GM19455 (cell line): ENCODE measurements at regions not wholly inside any gene's neighbourhood (a gene's known extent, or its start where the extent isn't known, plus 50 kb on each side); places are given as distances from the start of the nearest gene placed in this dataset.

Experiments
- ATAC-seq: cut with Tn5 transposase; IDR thresholded peaks from one replicate; pipeline ENCODE4 v1.9.1; 2021; ENCODE audit not compliant: unreplicated experiment

DNA sequence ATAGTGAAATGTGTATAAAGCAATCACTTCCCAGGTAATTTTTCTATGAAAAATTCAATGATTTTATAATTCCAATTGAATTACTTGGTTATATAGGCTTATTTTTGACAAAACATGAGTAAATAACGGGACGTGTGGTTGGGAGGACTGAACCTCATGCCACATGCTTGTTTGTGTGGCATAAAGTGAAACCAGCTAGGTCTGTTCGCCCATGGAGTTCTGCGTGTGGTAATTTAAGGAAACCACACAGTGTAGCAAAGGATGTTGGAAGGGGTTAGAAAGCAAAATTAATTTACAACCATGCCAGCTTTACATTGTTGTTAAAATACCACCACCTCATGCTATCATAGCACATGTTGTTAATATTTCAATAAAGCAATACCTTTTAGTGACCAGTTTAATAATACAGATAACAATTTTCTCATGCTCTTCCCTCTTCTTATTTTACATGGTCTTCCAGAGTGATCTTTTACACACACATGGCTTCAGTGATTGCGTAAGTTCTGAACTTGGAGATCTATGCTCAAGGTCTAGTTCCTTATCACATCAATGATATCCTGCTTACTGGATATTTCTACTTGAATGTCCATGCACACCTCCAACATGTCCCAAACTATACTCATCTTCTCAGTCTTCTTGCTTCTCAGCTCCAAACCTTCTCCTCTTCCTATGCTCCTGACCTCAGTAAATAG is 156.4 kb upstream of the ITGA4 start:
- ATAC-seq, result no peak

DNA sequence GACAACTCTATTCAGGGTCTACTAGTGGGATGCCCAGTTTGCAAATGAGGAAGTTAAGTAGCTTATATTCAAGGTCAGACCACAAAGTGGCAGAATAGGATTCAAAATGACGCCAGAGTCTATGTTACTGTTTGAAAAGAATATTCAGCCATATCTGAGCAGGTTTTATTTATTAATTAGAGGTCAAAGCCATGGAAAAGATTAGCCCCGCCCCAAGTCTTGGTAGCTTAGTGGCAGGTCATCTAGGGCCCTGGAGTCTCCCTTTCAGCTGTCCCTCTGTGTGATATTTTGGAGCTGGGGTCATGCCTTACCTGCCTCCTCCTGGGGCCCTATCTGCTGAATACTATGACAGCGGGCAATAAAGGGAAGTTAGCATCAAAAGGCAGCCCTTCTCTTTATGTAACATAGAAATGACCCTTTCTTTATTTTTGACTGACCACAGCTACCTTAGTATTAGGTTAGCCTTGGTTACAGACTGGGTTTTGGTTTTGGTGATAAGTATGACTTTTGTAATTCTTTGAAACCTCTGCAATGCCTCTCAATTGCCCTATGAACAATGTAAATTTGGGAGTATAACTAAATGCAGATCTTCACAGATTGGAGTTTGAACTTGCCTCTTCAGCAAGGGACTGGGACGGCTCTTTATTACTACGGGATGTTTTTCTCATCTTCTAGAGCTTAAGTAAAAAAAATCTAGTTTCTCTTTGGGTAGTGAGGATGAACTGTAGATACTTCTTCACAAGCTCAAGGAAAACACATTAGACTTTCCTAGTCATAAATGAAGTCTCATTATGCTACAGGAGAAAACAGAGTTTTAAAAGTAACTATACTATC is 153.0 kb upstream of the ITGA4 start:
- no peak for ATAC-seq

DNA sequence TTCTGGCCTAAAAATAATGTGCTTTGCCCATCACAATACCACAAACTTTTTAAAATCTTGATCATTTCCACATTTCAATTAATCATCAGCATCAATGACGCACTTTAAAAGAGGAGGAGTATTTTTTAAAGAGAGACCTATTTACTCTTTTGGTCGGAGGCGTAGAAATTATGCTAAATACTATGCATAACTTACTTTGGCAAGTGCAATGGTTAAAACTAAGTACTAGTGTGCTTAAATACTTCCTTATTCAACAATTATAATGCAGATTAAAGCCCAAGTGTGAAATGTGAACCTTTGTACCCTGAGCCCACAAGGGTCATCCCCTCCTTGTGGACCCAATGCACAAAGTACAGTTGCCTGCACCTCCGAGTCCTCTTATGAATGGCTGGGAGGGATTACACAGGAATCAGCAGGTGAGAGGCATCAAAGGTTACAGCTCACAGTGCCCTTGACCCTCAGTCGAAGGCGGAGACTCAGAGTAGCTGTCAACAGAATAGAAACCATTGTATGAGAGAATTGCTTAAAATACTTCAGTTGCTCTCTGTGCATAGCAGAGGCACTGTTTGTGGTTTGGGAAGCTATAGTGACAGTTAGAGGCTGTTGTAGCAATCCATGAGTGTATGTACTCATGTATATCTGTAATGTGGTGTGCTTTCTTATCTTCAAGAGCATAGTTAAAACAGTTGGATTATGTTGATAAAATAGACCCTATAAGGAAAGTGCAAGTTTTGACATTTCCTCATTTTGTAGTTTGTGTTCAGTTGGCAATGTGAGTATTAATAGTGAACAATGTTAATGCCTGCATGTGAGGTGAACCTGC is 151.7 kb upstream of the ITGA4 start:
- ATAC-seq, result peak; percentile 88

DNA sequence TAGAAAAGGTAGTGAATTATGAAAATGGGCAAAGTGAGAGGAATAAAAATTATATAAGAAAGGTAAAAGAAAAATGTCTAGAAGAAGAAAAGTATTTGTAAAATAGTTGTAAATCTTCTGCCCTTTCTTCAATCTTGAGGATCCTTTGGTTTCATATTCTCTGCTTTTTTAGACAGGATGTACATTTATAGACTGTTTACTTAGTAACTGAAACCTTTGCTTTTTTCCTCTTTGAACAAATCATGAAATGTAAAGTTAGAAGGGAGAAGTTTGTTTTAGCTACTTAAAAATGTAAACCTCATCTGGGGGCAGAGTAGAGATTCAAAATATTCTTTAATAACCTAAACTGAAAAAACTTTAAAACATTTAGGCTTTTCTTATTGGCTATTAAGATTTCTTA is 150.4 kb upstream of the ITGA4 start:
- ATAC-seq, result no peak

DNA sequence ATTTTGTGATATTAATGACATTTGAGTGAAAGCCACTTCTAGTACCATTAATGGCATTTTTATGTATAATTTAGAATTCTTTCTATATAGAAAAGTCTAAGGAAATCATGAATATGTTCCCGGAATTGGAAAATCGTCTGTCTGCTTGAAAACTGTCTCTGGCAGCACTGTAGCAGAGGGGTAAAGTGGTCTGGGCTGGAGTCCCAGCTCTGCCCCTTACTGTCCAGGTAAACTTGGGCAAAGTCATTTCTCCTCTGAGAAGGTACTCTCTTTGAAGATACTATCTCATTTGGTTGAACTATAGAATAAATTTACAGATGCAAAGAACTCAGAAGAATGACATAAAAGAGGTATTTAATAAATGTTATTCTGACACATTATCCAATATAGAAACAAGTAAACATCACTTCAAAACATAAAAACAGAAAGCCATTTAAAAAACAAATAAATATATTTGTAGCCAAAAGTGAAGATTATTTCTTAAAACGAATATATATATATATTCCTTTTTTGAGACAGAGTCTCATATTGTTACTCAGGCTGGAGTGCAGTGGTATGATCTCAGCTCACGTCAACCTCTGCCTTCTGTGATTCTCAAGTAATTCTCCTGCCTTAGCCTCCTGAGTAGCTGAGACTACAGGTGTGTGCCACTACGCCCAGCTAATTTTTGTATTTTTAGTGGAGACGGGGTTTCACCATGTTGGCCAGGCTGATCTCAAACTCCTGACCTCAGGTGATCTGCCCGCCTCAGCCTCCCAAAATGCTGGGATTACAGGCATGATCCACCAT is 149.8 kb upstream of the ITGA4 start:
- no peak for ATAC-seq

DNA sequence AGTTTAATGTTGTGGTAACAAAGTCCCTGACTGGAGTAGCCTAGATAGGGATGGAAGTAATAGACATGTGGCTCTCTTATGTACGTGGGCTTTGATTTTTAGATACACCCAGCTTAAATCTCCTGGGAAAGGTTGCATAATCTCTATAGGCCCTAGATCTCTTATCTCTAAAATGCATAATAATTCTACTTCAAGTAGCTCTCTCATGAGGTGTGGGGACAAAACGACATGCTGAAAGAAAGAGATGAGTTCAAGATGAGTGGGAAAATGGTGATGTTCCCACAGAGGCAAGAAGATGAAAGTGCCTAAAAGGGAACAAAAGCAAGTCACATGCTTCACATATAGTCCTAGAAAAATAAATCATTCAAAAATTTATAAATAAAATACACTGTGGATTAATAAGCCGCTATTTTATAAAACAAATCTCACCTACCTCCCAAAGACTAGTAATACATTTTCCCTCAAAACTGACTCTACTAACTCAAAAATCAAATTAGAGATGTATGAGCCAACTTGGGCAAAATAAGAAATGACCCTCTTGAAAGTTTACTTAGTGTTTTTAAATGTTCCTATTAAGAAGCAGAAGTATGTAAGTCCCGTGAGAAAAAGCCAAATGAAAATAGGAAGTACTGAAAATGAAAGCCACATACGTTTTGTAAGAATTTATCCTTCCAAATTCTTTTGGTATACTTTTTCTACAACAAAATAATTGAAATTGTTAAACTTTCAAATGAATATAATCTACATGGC is 148.2 kb upstream of the ITGA4 start:
- no peak for ATAC-seq

DNA sequence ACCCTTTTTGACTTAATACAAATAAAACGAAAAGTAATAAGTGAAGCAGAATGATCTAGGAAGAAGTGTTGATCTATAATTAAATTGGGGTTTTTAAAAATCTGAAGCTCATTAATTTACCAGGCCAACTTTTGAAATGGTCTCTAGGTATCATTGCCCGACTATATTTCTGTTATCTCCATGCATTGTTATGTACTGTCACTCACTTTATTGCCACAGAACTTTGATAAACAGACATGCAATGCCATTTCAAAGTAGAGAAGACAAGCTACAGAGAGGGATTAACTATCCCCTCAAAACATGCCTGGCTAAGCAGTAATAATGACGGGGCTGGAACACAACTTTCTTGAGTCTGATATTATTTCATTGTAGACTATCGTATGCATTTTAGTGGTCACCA is 147.6 kb upstream of the ITGA4 start:
- no peak for ATAC-seq

DNA sequence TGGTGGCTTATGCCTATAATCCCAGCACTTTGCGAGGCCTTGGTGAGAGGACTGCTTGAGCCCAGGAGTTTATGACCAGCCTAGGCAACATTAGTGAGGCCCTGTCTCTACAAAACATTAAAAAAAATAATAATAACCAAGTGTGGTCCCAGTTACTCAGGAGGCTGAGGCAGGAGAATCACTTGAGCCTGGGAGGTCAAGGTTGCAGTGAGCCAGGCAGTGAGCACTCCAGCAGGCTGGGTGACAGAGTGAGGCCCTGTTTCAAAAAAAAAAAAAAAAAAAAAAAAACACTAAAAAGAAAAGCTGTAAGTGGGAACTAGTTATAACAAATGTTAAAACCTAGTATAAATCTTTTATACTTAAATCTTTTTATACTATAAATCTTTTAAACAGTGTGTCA is 146.2 kb upstream of the ITGA4 start:
- ATAC-seq, result no peak

DNA sequence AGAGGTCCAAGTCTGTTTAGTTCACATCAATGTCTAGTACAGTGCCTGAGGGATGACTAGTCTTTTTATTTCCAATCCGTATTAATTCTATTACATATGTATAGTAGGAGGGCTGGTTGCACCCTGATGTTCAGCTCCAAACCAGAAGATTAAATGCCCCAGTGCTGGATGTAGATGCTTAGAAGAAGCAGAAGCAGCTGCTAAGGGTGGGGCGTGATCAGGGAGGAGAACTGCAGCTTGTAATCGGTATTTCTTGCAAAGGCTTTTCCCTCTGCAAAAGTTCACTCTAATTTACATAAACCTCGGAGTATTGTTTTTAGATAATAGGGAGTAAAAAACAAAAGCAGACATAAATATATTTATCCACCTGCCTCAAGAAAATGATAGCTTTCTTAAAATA is 145.3 kb upstream of the ITGA4 start:
- peak; percentile 25 for ATAC-seq

DNA sequence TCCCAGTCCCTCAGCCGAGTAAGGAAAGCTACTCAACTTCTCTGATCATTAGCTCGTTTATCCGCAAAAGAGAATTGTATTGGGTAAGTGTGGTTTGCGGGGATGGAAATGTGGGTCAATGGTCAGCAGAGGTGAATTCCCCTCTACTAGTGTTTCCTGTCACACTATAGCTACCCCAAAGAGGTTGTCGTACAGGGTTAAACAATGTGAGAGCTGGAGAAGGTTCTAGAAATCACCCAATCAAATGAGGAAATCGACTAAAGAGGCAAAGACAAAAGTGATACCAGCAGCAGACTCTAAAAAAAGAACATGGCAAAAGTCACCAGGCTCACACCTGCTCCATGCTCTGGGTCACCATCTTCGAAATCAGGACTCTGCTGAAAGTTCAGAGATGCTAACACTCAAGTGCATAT is 144.7 kb upstream of the ITGA4 start:
- ATAC-seq, result peak; percentile 78

DNA sequence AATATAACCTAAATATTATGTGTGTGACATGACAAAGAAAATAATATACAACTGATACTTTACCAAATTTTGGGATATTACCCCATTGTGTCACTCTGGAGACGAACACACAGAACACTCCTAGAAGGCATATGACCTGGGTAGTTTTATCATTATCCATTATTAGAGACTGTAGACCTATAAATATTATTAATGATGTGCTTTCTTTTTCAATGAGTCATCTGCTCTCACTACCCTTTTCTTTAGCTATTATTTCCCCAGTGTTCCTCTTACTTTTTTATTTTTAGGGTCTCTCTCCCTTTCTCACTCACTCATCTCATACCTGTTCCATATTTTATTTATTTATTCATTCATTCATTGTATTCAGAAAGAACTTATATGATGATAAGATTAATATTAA is 143.3 kb upstream of the ITGA4 start:
- no peak for ATAC-seq

DNA sequence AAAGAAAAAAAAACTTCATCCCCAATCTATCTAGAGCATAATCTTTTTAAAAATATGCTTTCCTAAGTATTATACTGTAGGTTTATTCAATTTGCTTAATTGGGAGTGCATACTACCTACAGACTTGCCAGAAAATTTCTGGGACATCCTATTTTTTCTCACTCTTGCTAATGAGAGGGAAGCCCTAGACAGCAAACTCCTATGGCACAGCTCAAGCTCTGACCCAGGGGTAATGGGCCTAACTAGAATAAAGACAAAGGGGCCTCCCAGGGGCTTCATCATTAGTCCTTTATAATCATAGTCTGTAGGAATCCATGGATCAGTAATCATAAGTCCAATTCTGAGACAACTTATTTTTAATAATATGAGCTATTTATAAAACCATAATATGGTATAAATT is 142.6 kb upstream of the ITGA4 start:
- no peak for ATAC-seq

DNA sequence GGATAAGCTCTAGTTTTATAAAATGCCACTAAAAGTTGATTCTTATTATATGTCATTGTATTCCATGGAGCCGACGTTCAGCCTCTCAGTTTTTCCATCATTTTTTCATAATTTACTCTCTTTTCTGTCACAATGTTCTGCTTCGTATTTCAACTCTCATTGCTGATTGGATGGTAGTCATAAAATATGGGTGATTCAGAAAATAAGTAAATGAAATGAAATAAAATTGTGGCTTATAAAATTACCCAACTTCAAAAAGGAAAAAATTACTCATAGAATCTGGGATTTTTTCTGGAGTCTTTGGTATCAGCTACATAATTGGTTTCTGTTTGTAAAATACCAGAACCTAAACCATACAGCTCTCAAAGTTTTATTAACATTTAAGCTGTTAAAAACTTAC is 139.7 kb upstream of the ITGA4 start:
- ATAC-seq, result no peak

DNA sequence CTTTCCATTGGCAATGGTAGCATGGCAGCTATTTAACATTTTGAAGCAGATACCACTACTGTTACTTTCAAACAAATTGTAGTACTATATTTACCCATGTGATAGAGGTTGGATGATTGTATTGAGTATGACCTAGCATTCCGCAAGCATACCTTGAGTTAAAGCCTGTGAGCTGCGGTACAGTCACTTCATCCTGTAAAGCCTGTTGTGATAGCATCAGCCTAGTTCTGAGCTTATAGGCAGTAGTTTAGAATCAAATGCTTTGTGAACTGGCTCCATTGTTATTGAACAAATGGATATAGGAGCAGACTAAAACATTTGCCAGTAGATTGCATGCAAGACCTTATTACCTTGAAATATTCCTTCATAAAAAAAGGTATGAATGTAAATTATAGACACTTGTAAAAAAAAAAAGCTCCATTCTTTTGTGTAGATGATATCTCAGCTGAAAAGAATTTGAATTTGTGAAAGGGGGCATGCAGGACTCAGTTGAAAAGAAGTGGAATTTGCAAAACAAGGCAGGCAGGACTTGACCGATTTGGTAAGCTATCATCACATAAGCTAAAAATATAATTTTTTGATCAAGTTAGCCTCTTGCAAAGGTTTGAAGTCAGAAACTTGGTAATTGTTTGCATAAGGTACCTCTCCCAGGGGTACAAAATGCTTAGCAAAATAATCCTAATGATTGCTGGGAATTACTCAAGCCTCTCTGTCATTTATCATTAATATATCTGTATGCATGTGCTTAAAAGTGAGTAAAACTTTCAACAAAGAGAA is 138.5 kb upstream of the ITGA4 start:
- no peak for ATAC-seq

DNA sequence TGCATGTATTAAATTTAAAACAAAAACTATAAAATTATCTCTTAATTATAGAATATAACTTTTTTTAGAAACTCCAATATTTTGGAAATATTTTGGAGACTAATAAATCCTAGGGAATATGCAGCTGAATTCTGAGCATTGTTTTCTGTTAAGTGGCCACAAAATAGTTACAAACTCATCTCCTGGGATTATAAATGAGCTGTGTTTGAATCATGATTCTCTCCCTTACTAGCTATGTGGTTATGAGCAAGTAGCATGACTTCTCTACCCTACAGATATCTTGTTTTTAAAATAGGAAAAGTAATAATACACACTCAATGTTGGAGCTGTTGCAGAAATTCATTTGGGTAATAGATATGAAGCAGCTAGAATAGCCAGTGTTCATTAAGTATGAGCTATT is 137.9 kb upstream of the ITGA4 start:
- ATAC-seq, result no peak

DNA sequence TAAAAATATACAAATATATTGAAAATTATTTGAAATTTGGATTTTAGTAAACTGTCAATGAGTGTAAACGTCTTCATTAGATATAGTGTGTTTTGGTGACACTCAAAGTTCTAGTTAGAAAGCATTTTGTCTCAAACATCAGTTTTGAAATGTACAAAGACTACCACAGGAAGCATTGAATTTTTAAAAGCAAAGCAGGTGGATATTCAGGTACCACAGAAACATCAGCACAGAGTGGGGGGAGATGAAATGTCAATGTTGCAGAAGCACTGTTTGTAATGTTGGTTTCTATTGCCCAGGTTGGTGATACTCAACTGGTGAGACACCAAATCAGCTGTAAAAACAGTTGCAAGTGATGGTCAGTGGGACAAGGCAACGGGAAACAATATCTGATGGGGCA is 136.5 kb upstream of the ITGA4 start:
- no peak for ATAC-seq

DNA sequence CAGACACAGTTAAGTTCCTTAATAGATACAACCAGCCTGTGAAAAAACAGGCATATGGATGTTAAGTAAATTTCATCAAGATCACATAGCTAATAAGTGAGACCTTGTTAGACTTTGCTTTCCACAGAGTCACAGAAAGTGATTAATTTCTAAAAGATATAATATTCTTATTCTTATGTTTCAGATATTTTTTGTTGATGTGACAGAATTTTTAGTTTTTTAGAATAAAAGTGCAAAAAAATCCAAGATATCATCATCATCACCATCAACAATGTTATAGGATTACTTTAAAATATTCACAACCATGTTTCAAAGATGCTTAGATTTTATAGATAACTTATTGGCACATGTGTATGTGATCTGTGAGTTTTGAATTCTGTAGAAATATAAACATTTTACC is 132.3 kb upstream of the ITGA4 start:
- no peak for ATAC-seq

DNA sequence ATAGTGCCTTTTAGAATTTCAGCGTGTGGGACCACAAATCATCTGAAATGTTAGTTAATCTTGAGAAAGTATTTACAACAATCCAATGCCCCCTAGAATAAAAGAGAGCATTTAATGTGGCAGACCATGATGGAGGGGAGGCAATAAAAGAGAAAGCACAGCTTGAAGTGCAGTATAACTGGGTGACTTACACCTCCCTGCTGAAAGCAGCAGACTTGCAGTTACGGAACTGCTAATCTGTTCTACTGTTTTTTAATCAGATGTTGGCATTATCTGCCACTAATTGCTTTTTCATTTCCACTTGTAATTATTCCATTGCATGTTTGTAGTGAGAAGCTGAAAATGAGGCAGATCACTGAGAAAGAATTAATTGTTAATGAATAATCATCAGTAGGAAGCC is 130.5 kb upstream of the ITGA4 start:
- ATAC-seq, result no peak

DNA sequence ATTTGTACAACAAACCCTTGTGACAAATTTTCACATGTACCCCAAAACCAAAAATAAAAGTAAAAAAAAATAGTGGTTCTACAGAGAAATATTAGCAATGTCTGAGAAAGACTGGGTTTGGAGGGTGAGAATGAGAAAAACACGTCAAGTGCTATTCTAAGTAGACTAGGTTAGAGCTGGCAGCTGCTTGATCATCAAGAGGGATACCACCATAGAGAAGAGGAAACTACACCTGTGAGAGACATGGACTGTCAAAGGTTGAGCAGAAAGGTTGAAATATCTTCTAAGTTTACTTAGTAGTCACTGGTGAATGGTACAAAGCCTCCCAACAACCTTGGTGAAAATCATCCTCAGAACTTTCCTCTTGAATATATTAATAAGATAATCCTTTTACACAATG is 126.9 kb upstream of the ITGA4 start:
- ATAC-seq, result no peak
